AG10803 (cell line): ENCODE measurements at regions not wholly inside any gene's neighbourhood (a gene's known extent, or its start where the extent isn't known, plus 50 kb on each side); places are given as distances from the start of the nearest gene placed in this dataset.

ENCODE experiments used
- DNase-seq: peaks from one replicate; pipeline ENCODE4 v3.0.0; 2010; ENCODE audit warnings: low read depth
- H3K4me3 ChIP-seq: 2 replicates; pipeline ENCODE4 v1.5.1; 2011; ENCODE audit warnings: mild to moderate bottlenecking, low read length, control low read depth
- CTCF ChIP-seq: conservative IDR thresholded peaks from 2 replicates; pipeline ENCODE4 v1.5.1; 2011; ENCODE audit warnings: mild to moderate bottlenecking, low read length, control low read depth, inconsistent platforms

- no peak for DNase-seq
- TF ChIP-seq CTCF: no peak
- H3K4me3 ChIP-seq: no peak overlapping the region
Measured at GRCh38 chr3:72194458-72194857, 409.5 kb upstream of the PROK2 start.

GRCh38 chr3:72193771-72194430, 409.0 kb upstream of the PROK2 start:
- TF ChIP-seq CTCF: no peak
- no peak for DNase-seq
- H3K4me3 ChIP-seq: no peak overlapping the region

- DNase-seq: no peak
- H3K4me3 ChIP-seq: no peak overlapping the region
- TF ChIP-seq CTCF: no peak
Measured at GRCh38 chr3:72192572-72192971, 407.6 kb upstream of the PROK2 start.

GRCh38 chr3:72191209-72191960, 406.4 kb upstream of the PROK2 start:
- no peak overlapping the region for H3K4me3 ChIP-seq
- peak; percentile 70 for DNase-seq
- no peak for TF ChIP-seq CTCF

- TF ChIP-seq CTCF: no peak
- DNase-seq: no peak
- H3K4me3 ChIP-seq: no peak overlapping the region
Measured at GRCh38 chr3:72190050-72190449, 405.1 kb upstream of the PROK2 start.

GRCh38 chr3:72189339-72189738, 404.4 kb upstream of the PROK2 start:
- H3K4me3 ChIP-seq: no peak overlapping the region
- no peak for DNase-seq
- TF ChIP-seq CTCF: no peak

GRCh38 chr3:72188536-72188935, 403.6 kb upstream of the PROK2 start:
- no peak overlapping the region for H3K4me3 ChIP-seq
- no peak for TF ChIP-seq CTCF
- no peak for DNase-seq
